ENCODE measurements at regions not wholly inside any gene's neighbourhood (a gene's known extent, or its start where the extent isn't known, plus 50 kb on each side); places are given as distances from the start of the nearest gene placed in this dataset.

DNA sequence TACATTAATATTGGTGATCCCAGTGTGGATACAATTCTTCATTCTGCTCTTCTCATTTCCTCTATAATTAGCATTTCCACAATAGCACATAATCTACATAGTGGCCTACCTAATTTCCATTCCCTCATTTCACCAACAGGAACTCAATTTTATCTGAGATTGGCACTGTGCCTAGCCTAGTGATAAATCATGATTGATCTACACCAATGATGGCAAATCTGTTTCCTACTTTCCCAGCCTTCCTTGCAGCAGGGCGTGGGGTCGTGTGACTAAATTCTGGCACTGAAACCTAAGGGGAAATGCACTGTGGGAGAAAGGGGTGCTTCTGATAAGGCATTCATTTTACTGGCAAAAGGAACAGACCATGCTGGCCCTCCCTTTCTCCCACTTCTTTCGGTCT lies 66.6 kb upstream of the TOM1L1 start:
- no peak for DNase-seq (ENCODE audit: low spot score)
- TF ChIP-seq, protein P1, sequence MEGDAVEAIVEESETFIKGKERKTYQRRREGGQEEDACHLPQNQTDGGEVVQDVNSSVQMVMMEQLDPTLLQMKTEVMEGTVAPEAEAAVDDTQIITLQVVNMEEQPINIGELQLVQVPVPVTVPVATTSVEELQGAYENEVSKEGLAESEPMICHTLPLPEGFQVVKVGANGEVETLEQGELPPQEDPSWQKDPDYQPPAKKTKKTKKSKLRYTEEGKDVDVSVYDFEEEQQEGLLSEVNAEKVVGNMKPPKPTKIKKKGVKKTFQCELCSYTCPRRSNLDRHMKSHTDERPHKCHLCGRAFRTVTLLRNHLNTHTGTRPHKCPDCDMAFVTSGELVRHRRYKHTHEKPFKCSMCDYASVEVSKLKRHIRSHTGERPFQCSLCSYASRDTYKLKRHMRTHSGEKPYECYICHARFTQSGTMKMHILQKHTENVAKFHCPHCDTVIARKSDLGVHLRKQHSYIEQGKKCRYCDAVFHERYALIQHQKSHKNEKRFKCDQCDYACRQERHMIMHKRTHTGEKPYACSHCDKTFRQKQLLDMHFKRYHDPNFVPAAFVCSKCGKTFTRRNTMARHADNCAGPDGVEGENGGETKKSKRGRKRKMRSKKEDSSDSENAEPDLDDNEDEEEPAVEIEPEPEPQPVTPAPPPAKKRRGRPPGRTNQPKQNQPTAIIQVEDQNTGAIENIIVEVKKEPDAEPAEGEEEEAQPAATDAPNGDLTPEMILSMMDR (conservative IDR thresholded peaks at IDR 0.05; ENCODE audit: low read depth): no peak
- POLR2A ChIA-PET (ENCODE audit: low non-redundant PET): no interaction called here
- CTCF ChIA-PET: no interaction called here
- H3K27ac ChIP-seq: no peak overlapping the region

DNA sequence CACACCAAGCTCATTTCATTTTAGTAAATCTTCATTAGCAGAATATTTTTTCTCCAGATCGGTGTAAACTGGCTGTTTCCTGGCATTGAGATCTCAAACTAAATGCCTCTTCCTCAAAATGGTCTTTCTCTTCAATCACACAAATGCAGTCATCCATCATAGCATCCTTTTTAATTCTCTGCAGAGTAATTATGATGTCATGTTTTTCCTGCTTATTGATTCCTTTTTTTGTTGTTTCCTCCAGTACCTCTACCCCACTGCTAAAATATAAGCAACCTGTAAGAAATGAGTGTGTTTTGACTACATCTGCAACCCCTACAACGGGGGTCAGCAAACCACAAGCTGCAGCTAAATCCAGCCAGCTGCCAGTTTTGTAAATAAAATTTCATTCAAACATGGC lies 65.6 kb upstream of the TOM1L1 start:
- DNase-seq (ENCODE audit: low spot score): no peak
- TF ChIP-seq, protein P1 (conservative IDR thresholded peaks at IDR 0.05; ENCODE audit: low read depth): no peak
- no peak overlapping the region for H3K27ac ChIP-seq
- ChIA-PET CTCF (interaction anchor here (0.7 kb wide), 1 partner anchor 532 kb away, joined by 4 read pairs; no protein-coding TSS in a partner anchor), POLR2A (ENCODE audit: low non-redundant PET) (no interaction called here)

DNA sequence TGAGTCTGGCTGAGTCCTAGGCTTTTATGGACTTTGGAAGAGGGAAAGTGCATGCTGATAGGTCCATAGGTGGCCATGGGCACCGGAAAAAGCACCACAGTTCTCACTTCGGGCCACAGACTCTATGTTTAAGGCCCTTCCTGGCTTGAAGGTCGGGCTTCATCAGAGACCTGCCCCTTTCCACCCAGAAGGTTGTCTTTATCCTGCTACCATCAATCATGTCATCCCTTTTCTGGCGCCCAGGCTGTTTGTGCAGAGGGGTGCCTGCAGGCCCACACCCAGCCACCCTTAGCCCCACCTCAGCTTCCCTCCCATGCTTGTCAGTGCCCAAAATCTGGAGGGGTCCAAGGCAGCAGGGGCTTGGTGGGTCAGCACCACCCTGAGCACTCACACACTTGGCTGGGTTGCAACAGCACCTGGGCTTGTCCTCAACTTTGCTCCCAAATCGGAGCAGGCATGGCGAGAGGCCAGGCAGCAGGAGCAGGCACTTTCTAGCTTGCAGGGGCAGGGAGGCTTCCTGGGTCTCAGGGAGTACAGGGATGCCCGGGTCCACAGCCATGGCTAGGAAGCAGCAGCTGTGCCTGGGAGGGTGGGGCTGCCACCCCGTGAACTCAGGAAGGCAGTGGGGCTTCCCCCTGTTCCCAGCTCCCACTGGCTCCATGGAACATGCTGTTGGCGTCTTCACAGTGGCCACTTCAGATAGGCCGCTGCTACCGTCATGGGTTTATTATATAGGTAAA lies 63.8 kb upstream of the TOM1L1 start:
- TF ChIP-seq, protein P1 (conservative IDR thresholded peaks at IDR 0.05; ENCODE audit: low read depth): no peak
- no peak overlapping the region for H3K27ac ChIP-seq
- ChIA-PET POLR2A (ENCODE audit: low non-redundant PET) (no interaction called here), CTCF (interaction anchor here (0.7 kb wide), 1 partner anchor 32 kb away, joined by 3 read pairs; no protein-coding TSS in a partner anchor)
- no peak for DNase-seq (ENCODE audit: low spot score)

DNA sequence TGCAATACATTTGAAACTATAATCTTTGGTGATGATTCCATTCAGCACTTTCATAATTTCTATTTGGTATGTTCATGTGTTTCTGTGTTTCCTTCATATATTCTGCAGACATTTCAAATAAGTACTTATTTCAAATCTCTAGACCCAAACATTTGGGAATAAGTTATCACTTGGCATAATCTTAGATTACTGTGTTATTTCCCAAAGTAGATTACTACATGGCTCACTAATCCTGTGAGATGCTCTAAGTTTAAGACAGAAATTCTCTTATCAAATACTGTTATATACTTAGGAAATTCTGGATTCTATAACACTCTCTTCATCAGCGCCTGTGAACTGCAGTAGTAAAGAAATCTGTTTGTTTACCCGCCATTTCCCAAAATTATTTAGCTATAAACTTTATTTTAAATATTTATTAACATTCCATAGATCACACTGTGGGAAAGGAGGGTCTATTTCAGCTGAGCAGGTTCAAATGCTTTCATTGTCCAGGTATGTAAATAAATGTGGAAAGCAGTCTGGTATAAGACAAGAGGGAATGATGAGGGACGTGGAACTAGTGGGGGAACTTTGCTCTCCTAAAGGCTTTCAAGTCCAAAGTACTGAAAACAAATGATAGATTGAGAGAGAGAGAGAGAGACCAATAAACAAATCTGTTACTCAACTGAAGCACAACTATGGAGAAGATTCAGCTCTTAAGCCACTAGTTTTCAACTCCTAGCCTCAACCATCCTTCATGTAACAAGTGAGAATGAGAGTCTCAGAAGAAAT lies 61.8 kb upstream of the TOM1L1 start:
- ChIA-PET CTCF (interaction anchor here (0.6 kb wide), 1 partner anchor 22 kb away, joined by 3 read pairs; no protein-coding TSS in a partner anchor), POLR2A (ENCODE audit: low non-redundant PET) (no interaction called here)
- DNase-seq (ENCODE audit: low spot score): no peak
- TF ChIP-seq, protein P1 (conservative IDR thresholded peaks at IDR 0.05; ENCODE audit: low read depth): no peak
- no peak overlapping the region for H3K27ac ChIP-seq

DNA sequence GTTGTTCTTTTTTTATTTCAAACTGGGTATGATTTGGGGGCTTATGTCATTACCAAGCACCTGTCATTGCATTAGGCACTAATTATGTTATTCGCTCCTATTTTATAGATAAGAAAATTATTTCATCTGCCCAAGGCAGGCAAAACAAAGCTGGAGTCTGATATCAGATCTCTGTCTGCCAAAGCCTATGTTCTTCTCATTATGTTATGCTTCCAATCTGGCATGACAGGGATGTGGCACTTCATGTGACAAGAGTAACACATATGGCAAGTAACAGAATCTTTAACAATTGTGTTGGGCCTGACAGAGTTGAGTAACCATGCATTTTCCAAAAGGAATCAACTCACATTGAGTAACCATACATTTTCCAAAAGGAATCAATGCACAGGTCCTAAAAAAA lies 61.2 kb upstream of the TOM1L1 start:
- no peak overlapping the region for H3K27ac ChIP-seq
- TF ChIP-seq, protein P1 (conservative IDR thresholded peaks at IDR 0.05; ENCODE audit: low read depth): no peak
- ChIA-PET POLR2A (ENCODE audit: low non-redundant PET) (no interaction called here), CTCF (no interaction called here)
- no peak for DNase-seq (ENCODE audit: low spot score)

DNA sequence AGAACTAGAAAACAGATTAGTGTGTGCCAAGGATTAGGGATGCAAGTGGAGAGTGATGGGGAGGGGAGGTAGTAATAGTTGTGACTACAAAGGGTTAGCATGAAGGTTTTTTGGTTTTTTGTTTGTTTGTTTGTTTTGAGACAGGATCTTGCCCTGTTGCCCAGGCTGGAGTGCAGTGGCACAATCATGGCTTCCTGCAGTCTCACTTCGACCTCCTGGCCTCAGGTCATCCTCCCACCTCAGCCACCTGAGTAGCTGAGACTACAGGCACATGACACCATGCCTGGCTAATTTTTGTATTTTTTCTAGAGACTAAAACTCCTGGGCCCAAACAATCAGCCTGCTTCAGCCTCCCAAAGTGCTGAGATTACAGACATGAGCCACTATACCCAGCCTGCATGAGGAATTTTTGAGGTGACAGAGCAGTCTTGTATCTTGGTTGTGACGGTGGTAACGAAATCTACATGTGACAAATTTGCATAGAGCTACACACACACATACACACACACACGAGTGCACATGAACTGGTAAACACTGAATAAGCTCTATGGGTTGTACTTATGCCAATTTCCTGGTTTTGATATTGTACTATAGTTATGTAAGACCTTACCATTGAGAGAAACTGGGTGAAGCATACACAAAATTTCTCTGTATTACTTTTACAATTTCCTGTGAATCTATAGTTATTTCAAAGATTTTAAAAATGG lies 59.6 kb upstream of the TOM1L1 start:
- no peak overlapping the region for H3K27ac ChIP-seq
- POLR2A ChIA-PET (ENCODE audit: low non-redundant PET): no interaction called here
- no peak for DNase-seq (ENCODE audit: low spot score)
- TF ChIP-seq, protein P1 (conservative IDR thresholded peaks at IDR 0.05; ENCODE audit: low read depth): no peak
- CTCF ChIA-PET: no interaction called here
